NCI-H1092 treated with DMSO at 0.1 percent for 48 hours (cell line): ENCODE measurements at regions not wholly inside any gene's neighbourhood (a gene's known extent, or its start where the extent isn't known, plus 50 kb on each side); places are given as distances from the start of the nearest gene placed in this dataset.
"Not testable (repeated sequence)": the region's sequence is repeated elsewhere in the genome, so short reads cannot be mapped to it uniquely, and the experiment has no call there.

Experiments
- DNase-seq: peaks from one replicate; lab custom pipeline; 2025; lab: John Stamatoyannopoulos, UW

- DNase-seq, result no peak
These were observed 112.3 kb upstream of the CST7 start for GRCh38 chr20:24836661-24837299.

GRCh38 chr20:24837781-24838450, 111.2 kb upstream of the CST7 start:
- no peak for DNase-seq

- no peak for DNase-seq
These were observed 110.2 kb upstream of the CST7 start for GRCh38 chr20:24838546-24839535.

GRCh38 chr20:24840121-24840713, 108.9 kb upstream of the CST7 start:
- DNase-seq, result no peak

GRCh38 chr20:24842274-24842917, 106.7 kb upstream of the CST7 start:
- DNase-seq, result no peak

- no peak for DNase-seq
These were observed 106.0 kb upstream of the CST7 start for GRCh38 chr20:24842918-24843715.

GRCh38 chr20:24850176-24850575, 98.9 kb upstream of the CST7 start:
- no peak for DNase-seq

- DNase-seq, result no peak
These were observed 97.6 kb upstream of the CST7 start for GRCh38 chr20:24851346-24852019.

- DNase-seq, result no peak
These were observed 95.2 kb upstream of the CST7 start for GRCh38 chr20:24853916-24854315.

GRCh38 chr20:24855848-24856247, 93.2 kb upstream of the CST7 start:
- DNase-seq, result no peak

- DNase-seq, result not testable (repeated sequence)
These were observed 90.6 kb upstream of the CST7 start for GRCh38 chr20:24858500-24858899.

- no peak for DNase-seq
These were observed 89.5 kb upstream of the CST7 start for GRCh38 chr20:24859539-24859938.

- no peak for DNase-seq
These were observed 86.9 kb upstream of the CST7 start for GRCh38 chr20:24862186-24862585.

- DNase-seq, result no peak
These were observed 86.5 kb upstream of the CST7 start for GRCh38 chr20:24862606-24863005.

GRCh38 chr20:24863356-24863755, 85.7 kb upstream of the CST7 start:
- no peak for DNase-seq

GRCh38 chr20:24866008-24866407, 83.1 kb upstream of the CST7 start:
- DNase-seq, result no peak

- no peak for DNase-seq
These were observed 82.3 kb upstream of the CST7 start for GRCh38 chr20:24866742-24867141.

GRCh38 chr20:24867556-24867955, 81.5 kb upstream of the CST7 start:
- no peak for DNase-seq

- no peak for DNase-seq
These were observed 80.6 kb upstream of the CST7 start for GRCh38 chr20:24868396-24868927.

GRCh38 chr20:24868959-24869358, 80.1 kb upstream of the CST7 start:
- no peak for DNase-seq
